WERI-Rb-1 (cell line): ENCODE measurements at regions not wholly inside any gene's neighbourhood (a gene's known extent, or its start where the extent isn't known, plus 50 kb on each side); places are given as distances from the start of the nearest gene placed in this dataset.

ENCODE experiments used
- DNase-seq: peaks from one replicate; pipeline ENCODE4 v3.0.0-alpha.2; 2020
- H3K27ac ChIP-seq: fragments of 250-450 bp; sonication (Bioruptor Pico); 2 replicates; pipeline ENCODE4 v1.5.1; 2020; ENCODE audit warnings: mild to moderate bottlenecking, moderate library complexity
- H3K27me3 ChIP-seq: fragments of 250-450 bp; sonication (Bioruptor Pico); 2 replicates; pipeline ENCODE4 v1.5.1; 2021; ENCODE audit warnings: mild to moderate bottlenecking, low read depth, moderate library complexity; ENCODE audit not compliant: insufficient read depth, severe bottlenecking
- H3K36me3 ChIP-seq: fragments of 250-450 bp; sonication (Bioruptor Pico); 2 replicates; pipeline ENCODE4 v1.5.1; 2020; ENCODE audit warnings: mild to moderate bottlenecking, moderate library complexity
- H3K4me3 ChIP-seq: 2 replicates; pipeline ENCODE4 v1.5.1; 2011; ENCODE audit warnings: low read depth, mild to moderate bottlenecking, control low read depth, low read length
- H3K9me3 ChIP-seq: fragments of 250-450 bp; sonication (Bioruptor Pico); 2 replicates; pipeline ENCODE4 v1.5.1; 2021; ENCODE audit warnings: mild to moderate bottlenecking, moderate library complexity; ENCODE audit not compliant: severe bottlenecking
- CTCF ChIP-seq: IDR thresholded peaks from 2 replicates; pipeline ENCODE4 v1.5.1; 2011; ENCODE audit warnings: low read depth, mild to moderate bottlenecking, control low read depth, inconsistent platforms, low read length

DNA sequence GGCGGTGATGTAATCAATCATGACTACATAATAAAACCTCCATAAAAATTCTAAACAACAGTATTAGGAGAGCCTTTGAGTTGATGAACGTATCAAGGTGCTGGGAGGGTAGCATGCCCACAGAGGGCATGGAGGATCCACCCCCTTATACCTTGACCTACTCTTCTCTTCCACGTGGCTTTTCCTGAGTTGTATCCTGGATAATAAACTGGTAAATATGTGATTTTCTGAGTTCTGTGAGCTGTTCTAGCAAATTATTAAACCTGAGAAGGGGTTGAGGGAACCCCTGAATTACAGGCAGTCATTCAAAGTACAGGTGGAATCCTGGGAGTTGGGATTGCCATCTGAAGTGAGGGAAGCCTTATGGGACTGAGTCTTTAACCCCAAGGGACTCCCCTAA, 446.9 kb downstream of the DYNC2H1 start:
- no peak overlapping the region for H3K27ac ChIP-seq
- H3K9me3 ChIP-seq = no peaks in the 10 kb centered on the region
- DNase-seq = no peak
- H3K27me3 ChIP-seq = no peaks in the 10 kb centered on the region
- TF ChIP-seq CTCF = no peak
- no peaks in the 10 kb centered on the region for H3K36me3 ChIP-seq
- H3K4me3 ChIP-seq = no peak overlapping the region

DNA sequence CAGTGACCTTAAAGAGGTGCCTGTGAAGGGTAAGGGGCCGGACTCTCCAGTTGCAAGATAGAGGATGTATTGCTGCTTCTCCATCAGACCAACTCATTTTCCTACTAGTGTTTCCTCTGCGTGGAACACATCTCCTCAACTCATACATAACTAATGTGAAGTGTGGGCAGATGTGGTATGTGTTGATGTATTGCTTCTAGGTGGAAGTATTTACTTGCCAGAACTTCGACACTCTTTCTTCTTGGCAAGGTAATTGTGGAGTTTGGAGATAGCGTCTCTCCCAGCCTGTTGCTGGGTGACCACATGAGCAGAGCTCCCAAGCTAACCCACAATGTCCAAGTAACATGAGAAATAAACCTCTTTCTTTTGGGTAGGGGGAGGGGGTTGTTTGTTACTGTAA, 456.9 kb downstream of the DYNC2H1 start:
- no peak overlapping the region for H3K4me3 ChIP-seq
- H3K9me3 ChIP-seq = no peaks in the 10 kb centered on the region
- no peaks in the 10 kb centered on the region for H3K27me3 ChIP-seq
- no peaks in the 10 kb centered on the region for H3K36me3 ChIP-seq
- DNase-seq = no peak
- no peak overlapping the region for H3K27ac ChIP-seq
- TF ChIP-seq CTCF = no peak

DNA sequence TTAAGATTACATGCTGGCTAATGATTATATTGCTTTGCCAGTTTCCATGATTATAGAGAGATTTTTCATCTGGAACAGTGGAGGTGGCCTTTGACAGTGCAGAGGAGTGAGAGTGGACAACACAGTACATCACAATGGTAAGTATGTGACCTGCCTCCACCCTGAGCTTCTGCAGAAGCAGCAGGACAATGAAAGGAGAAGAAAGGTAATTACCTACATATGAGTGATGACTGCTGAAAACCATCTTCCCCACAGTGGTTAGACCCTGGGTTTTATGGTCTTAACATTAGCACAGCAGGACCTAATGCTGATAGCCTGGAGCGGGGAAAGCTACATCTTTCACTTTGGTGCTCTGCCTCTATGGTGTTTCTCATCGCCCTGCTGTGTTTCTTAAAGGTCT, 454.7 kb upstream of the DDI1 start:
- DNase-seq = no peak
- Histone ChIP-seq H3K27ac (no peak overlapping the region), H3K9me3 (no peaks in the 10 kb centered on the region), H3K27me3 (no peaks in the 10 kb centered on the region), H3K36me3 (no peaks in the 10 kb centered on the region), H3K4me3 (no peak overlapping the region)
- no peak for TF ChIP-seq CTCF

GRCh38 chr11:103582351-103582909, 454.0 kb upstream of the DDI1 start:
- Histone ChIP-seq H3K36me3 (no peaks in the 10 kb centered on the region), H3K27me3 (no peaks in the 10 kb centered on the region), H3K9me3 (no peaks in the 10 kb centered on the region), H3K4me3 (no peak overlapping the region), H3K27ac (no peak overlapping the region)
- TF ChIP-seq CTCF = no peak
- no peak for DNase-seq

- no peak for DNase-seq
- Histone ChIP-seq H3K4me3 (no peak overlapping the region), H3K27ac (no peak overlapping the region), H3K27me3 (no peaks in the 10 kb centered on the region), H3K9me3 (no peaks in the 10 kb centered on the region), H3K36me3 (no peaks in the 10 kb centered on the region)
- TF ChIP-seq CTCF = no peak
Observed at GRCh38 chr11:103584021-103584420, 452.4 kb upstream of the DDI1 start.

GRCh38 chr11:103584720-103585119, 451.7 kb upstream of the DDI1 start:
- no peak for TF ChIP-seq CTCF
- no peak for DNase-seq
- Histone ChIP-seq H3K9me3 (no peaks in the 10 kb centered on the region), H3K27ac (no peak overlapping the region), H3K4me3 (no peak overlapping the region), H3K27me3 (no peaks in the 10 kb centered on the region), H3K36me3 (no peaks in the 10 kb centered on the region)
